Activated T-helper 2 cell treated with anti-CD3 and anti-CD28 coated beads, Interferon-gamma antibody, Interleukin-2, Interleukin-4, amounts not matched to agents 10 μg/mL and 5 μg/mL and 100 μg/mL, durations not matched to agents 14 hours and 24 hours and 36 hours (primary cell): ENCODE measurements at regions not wholly inside any gene's neighbourhood (a gene's known extent, or its start where the extent isn't known, plus 50 kb on each side); places are given as distances from the start of the nearest gene placed in this dataset.

ENCODE experiments used
- DNase-seq: peaks from one replicate; pipeline ENCODE4 v3.0.0; 2021; ENCODE audit warnings: low spot score
- H3K27ac Mint-ChIP-seq: one replicate; pipeline ENCODE4 v1.8.0; 2021; ENCODE audit warnings: mixed read lengths
- H3K27me3 Mint-ChIP-seq: one replicate; pipeline ENCODE4 v1.8.0; 2021; ENCODE audit warnings: low read depth, mixed read lengths
- H3K36me3 Mint-ChIP-seq: one replicate; pipeline ENCODE4 v1.8.0; 2021; ENCODE audit warnings: low read depth, mixed read lengths
- H3K4me1 Mint-ChIP-seq: one replicate; pipeline ENCODE4 v1.8.0; 2021; ENCODE audit warnings: low read depth, mixed read lengths
- H3K4me3 Mint-ChIP-seq: one replicate; pipeline ENCODE4 v1.8.0; 2021; ENCODE audit warnings: low read depth, mild to moderate bottlenecking, moderate library complexity, mixed read lengths
- H3K9me3 Mint-ChIP-seq: one replicate; pipeline ENCODE4 v1.8.0; 2021; ENCODE audit warnings: mixed read lengths
- intact Hi-C: fragments of 100-400 bp; cut with micrococcal nuclease; formaldehyde crosslinking; loops from one replicate; pipeline ENCODE4 v1.15.1; 2023

GRCh38 chrX:124223524-124223923, 108.9 kb upstream of the TEX13D start:
- no peak for DNase-seq

GRCh38 chrX:124224528-124224927, 107.9 kb upstream of the TEX13D start:
- intact Hi-C loops, result no loop called here
- Mint-ChIP-seq H3K27me3 (no peaks in the 10 kb centered on the region), H3K27ac (no peak overlapping the region), H3K9me3 (no peaks in the 10 kb centered on the region), H3K36me3 (no peaks in the 10 kb centered on the region), H3K4me3 (no peak overlapping the region), H3K4me1 (peaks cover 34% of the 10 kb centered on the region)
- no peak for DNase-seq

More at GRCh38 chrX:124223524-124223923, 108.9 kb upstream of the TEX13D start:
- H3K4me1 Mint-ChIP-seq, result peaks cover 44% of the 10 kb centered on the region
- no peaks in the 10 kb centered on the region for H3K9me3 Mint-ChIP-seq
- no peaks in the 10 kb centered on the region for H3K36me3 Mint-ChIP-seq
- H3K27me3 Mint-ChIP-seq, result no peaks in the 10 kb centered on the region
- H3K27ac Mint-ChIP-seq, result peak overlapping the region; percentile 38
- intact Hi-C loops, result no loop called here
- H3K4me3 Mint-ChIP-seq, result peak overlapping the region; percentile 9

GRCh38 chrX:124226129-124226528, 106.3 kb upstream of the TEX13D start:
- Mint-ChIP-seq H3K27ac (no peak overlapping the region), H3K36me3 (no peaks in the 10 kb centered on the region), H3K4me3 (no peak overlapping the region), H3K27me3 (no peaks in the 10 kb centered on the region), H3K4me1 (peaks cover 26% of the 10 kb centered on the region), H3K9me3 (no peaks in the 10 kb centered on the region)
- intact Hi-C loops, result no loop called here
- no peak for DNase-seq

DNA sequence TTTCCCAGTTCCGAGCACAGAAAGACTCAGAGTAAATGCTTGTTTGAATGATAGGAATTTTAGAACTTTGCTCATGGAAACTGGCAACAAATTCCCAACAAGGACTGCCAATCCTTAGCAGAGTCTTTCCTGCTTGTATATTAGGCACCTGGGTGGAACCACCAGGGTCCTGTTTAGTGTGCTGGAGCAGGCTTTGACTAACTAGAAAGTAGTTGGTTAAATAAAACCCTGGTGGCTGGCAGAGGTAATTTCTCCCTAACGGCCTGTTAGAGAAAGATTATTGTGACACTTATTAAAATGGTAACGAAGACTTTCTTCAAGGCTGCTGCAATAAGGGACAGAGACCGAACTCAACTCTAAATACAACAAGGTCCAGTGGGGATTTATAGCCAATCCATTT, 103.6 kb upstream of the TEX13D start:
- intact Hi-C loops, result no loop called here
- Mint-ChIP-seq H3K9me3 (no peaks in the 10 kb centered on the region), H3K27ac (no peak overlapping the region), H3K36me3 (no peaks in the 10 kb centered on the region), H3K27me3 (no peaks in the 10 kb centered on the region), H3K4me3 (no peak overlapping the region), H3K4me1 (peaks cover 15% of the 10 kb centered on the region)
- no peak for DNase-seq

DNA sequence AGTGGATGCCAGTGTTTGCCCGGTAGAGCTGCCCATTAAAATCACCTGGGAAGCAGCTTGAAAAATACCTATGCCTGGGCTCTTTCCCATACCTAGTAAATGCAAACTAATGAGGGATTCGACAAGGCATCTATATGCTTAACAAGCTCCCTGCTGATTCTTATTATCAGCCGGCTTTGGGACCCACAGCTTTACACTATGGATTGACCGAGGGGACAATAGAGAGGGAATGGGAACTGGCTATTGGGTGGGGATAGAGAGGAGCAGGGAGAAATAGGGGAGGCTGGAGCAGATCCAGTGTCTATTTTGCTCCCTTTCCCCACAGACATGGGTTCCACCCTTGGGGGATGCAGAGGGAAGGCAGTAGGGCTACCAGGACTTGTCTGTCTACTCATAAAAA, 103.1 kb upstream of the TEX13D start:
- Mint-ChIP-seq H3K27ac (no peak overlapping the region), H3K4me3 (no peak overlapping the region), H3K27me3 (no peaks in the 10 kb centered on the region), H3K36me3 (no peaks in the 10 kb centered on the region), H3K4me1 (peaks cover 14% of the 10 kb centered on the region), H3K9me3 (no peaks in the 10 kb centered on the region)
- intact Hi-C loops, result no loop called here
- DNase-seq, result no peak

- no peaks in the 10 kb centered on the region for H3K9me3 Mint-ChIP-seq
- no peaks in the 10 kb centered on the region for H3K27me3 Mint-ChIP-seq
- no peak overlapping the region for H3K27ac Mint-ChIP-seq
- H3K4me3 Mint-ChIP-seq, result no peak overlapping the region
- intact Hi-C loops, result no loop called here
- DNase-seq, result no peak
- no peaks in the 10 kb centered on the region for H3K36me3 Mint-ChIP-seq
- peaks cover 12% of the 10 kb centered on the region for H3K4me1 Mint-ChIP-seq
These were observed 101.6 kb upstream of the TEX13D start for GRCh38 chrX:124230655-124231450.

DNA sequence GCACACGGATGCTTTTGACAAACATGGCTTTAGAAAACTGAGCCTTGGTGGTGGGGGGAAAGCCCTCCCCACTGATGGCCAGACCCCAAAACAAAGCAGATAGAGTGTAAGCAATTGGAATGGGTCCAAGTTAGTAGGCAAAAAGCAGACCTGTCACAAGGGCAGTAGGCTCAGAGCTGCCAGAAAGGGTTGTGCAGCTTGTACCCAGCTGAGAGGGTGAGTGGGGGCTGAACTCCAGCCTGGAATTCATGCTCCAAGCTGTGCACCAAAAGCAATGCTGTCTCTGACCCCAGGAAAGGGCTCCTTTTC, 101.1 kb upstream of the TEX13D start:
- peaks cover 12% of the 10 kb centered on the region for H3K4me1 Mint-ChIP-seq
- intact Hi-C loops, result no loop called here
- H3K4me3 Mint-ChIP-seq, result no peak overlapping the region

DNA sequence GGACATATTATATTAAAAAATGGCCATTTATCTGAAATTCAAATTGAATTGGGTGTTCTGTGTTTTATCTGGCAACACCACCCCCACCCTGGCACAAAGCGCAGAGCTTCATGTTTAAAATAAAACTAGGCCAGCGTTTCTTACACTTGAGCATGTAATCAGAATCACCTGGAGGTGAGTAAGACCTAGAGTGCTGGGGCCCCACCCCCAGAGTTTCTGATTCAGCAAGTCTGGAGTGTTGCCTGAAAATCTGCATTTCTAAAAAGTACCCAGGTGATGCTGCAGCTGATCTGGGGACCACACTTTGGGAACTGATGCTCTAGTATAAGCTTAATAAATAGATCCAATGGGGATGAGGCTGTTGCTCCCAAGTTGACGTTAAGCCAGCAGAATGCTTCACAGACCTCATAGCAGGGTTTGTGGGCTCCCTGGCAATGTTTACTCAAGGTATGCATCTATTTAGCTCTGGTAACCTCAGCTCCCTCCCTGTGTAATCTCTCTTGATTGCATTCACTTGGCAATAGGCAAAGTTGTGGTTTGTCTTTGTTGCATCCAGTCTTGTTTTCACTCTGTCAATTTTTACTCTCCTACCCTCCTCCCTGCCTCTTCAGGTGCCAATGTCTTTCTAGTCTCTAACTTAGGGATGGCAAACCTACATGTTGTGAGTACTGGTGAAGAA, 99.8 kb upstream of the TEX13D start:
- peaks cover 15% of the 10 kb centered on the region for H3K4me1 Mint-ChIP-seq
- DNase-seq, result no peak
- H3K27me3 Mint-ChIP-seq, result no peaks in the 10 kb centered on the region
- no peak overlapping the region for H3K4me3 Mint-ChIP-seq
- intact Hi-C loops, result loop anchor here (1.0 kb wide), 1 partner anchor 14 kb away; no protein-coding TSS in a partner anchor
- no peak overlapping the region for H3K27ac Mint-ChIP-seq
- H3K36me3 Mint-ChIP-seq, result no peaks in the 10 kb centered on the region
- H3K9me3 Mint-ChIP-seq, result no peaks in the 10 kb centered on the region

More for the DNA sequence above, 101.1 kb upstream of the TEX13D start:
- H3K9me3 Mint-ChIP-seq, result no peaks in the 10 kb centered on the region
- no peak overlapping the region for H3K27ac Mint-ChIP-seq
- DNase-seq, result no peak
- H3K27me3 Mint-ChIP-seq, result no peaks in the 10 kb centered on the region
- no peaks in the 10 kb centered on the region for H3K36me3 Mint-ChIP-seq

DNA sequence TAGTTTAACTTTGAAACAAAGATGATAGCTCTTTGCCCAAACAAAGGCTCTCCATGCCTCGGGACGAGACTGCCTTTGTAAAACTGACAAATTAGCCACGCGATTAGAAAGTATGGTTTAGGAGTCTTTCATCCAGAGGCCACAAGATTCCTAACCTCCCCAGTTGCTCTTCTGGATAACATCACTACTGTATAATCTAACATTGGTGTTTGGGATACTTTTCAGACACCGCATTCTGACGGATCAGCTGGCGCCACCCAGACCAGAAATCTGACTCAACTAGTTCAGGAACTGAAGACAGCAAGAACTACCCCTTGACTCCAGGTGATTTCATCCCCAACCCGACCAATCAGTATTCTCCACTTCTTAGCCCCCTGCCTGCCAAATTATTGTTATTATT, 98.1 kb upstream of the TEX13D start:
- Mint-ChIP-seq H3K9me3 (no peaks in the 10 kb centered on the region), H3K27me3 (no peaks in the 10 kb centered on the region), H3K27ac (no peak overlapping the region), H3K4me3 (no peak overlapping the region), H3K4me1 (peaks cover 30% of the 10 kb centered on the region), H3K36me3 (no peaks in the 10 kb centered on the region)
- intact Hi-C loops, result no loop called here
- DNase-seq, result no peak

- peak overlapping the region; percentile 90 for H3K27ac Mint-ChIP-seq
- no peak overlapping the region for H3K4me3 Mint-ChIP-seq
- H3K27me3 Mint-ChIP-seq, result no peaks in the 10 kb centered on the region
- H3K9me3 Mint-ChIP-seq, result no peaks in the 10 kb centered on the region
- no peak for DNase-seq
- intact Hi-C loops, result loop anchor here (2.0 kb wide), 1 partner anchor 275 kb away; no protein-coding TSS in a partner anchor
- H3K4me1 Mint-ChIP-seq, result peaks cover 33% of the 10 kb centered on the region
- no peaks in the 10 kb centered on the region for H3K36me3 Mint-ChIP-seq
These were observed 94.2 kb upstream of the TEX13D start for GRCh38 chrX:124238268-124238667.

DNA sequence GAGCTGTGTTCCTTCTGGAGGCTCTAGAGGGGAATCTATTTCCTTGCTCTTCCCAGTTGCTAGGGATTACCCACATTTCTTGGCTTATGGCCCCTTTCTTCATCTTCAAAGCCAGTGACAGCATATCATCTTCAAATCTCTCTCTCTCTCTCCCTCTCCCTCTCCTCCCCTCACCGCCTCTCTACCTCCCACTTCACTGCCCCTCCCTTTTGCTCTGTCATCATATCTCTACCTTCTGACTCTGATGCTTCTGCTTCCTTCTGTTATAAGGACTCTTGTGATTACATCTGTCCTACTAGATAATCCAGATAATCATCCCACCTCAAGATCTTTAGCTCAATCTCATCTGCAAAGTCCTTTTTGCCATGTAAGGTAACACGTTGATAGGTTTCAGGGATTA, 93.1 kb upstream of the TEX13D start:
- H3K4me1 Mint-ChIP-seq, result peaks cover 32% of the 10 kb centered on the region
- no peaks in the 10 kb centered on the region for H3K9me3 Mint-ChIP-seq
- no peak for DNase-seq
- no peaks in the 10 kb centered on the region for H3K27me3 Mint-ChIP-seq
- H3K4me3 Mint-ChIP-seq, result peak overlapping the region; percentile 58
- no peaks in the 10 kb centered on the region for H3K36me3 Mint-ChIP-seq
- peak overlapping the region; percentile 73 for H3K27ac Mint-ChIP-seq
- intact Hi-C loops, result loop anchor here (1.0 to 2.0 kb wide), 2 partner anchors 108 to 277 kb away; no protein-coding TSS in a partner anchor

- intact Hi-C loops, result loop anchor here (1.0 to 5.0 kb wide), 7 partner anchors 22 to 277 kb away; no protein-coding TSS in a partner anchor
- no peaks in the 10 kb centered on the region for H3K27me3 Mint-ChIP-seq
- no peaks in the 10 kb centered on the region for H3K36me3 Mint-ChIP-seq
- H3K27ac Mint-ChIP-seq, result peak overlapping the region; percentile 73
- H3K4me3 Mint-ChIP-seq, result peak overlapping the region; percentile 58
- DNase-seq, result peak; percentile 38
- peaks cover 32% of the 10 kb centered on the region for H3K4me1 Mint-ChIP-seq
- no peaks in the 10 kb centered on the region for H3K9me3 Mint-ChIP-seq
These were observed 92.5 kb upstream of the TEX13D start for GRCh38 chrX:124239911-124240310.

DNA sequence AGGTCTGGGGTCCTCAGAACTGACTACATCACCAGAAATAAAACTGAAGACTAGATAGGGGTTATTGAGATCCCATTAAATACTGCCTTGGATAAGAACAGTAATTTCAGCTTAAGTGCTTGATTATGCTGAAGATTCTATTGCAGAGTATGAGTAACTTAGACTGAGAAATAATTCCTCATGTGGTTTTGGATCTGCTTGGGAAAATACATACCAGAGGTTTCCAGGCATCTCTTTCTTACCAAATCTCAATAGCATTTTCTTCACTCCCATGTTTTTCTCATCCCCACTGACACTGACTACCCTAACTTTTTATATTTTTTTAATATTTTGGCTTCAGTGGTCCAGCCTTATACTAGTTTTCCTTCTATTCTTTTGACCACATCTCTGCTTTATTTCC, 92.0 kb upstream of the TEX13D start:
- Mint-ChIP-seq H3K4me1 (peaks cover 32% of the 10 kb centered on the region), H3K27ac (peak overlapping the region; percentile 73), H3K9me3 (no peaks in the 10 kb centered on the region), H3K4me3 (no peak overlapping the region), H3K27me3 (no peaks in the 10 kb centered on the region), H3K36me3 (no peaks in the 10 kb centered on the region)
- intact Hi-C loops, result loop anchor here (1.0 to 5.0 kb wide), 5 partner anchors 22 to 119 kb away; no protein-coding TSS in a partner anchor
- no peak for DNase-seq
